HEK293 (cell line): ENCODE measurements at regions not wholly inside any gene's neighbourhood (a gene's known extent, or its start where the extent isn't known, plus 50 kb on each side); places are given as distances from the start of the nearest gene placed in this dataset.

ENCODE experiments used
- CTCF ChIP-seq: fragments of 450-650 bp; formaldehyde crosslinking; IDR thresholded peaks from 2 replicates; pipeline ENCODE4 v1.5.1; 2016; ENCODE audit warnings: missing biosample characterization, missing genetic modification characterization
- KLF10 ChIP-seq: fragments of 450-650 bp; IDR thresholded peaks from 2 replicates; pipeline ENCODE4 v1.5.1; 2018; ENCODE audit warnings: missing biosample characterization, mild to moderate bottlenecking, missing genetic modification characterization

- TF ChIP-seq KLF10 (tag by site-specific recombination), result no peak
- no peak for TF ChIP-seq CTCF (tag by site-specific recombination)
Observed at GRCh38 chr4:72743078-72743477, 174.1 kb upstream of the ADAMTS3 start.
